Right forelimb (tissue), 1 donor: ENCODE measurements at regions not wholly inside any gene's neighbourhood (a gene's known extent, or its start where the extent isn't known, plus 50 kb on each side); places are given as distances from the start of the nearest gene placed in this dataset.

Source experiments
- DNase-seq: peaks from one replicate; pipeline ENCODE4 v3.0.0-alpha.2; 2018

DNA sequence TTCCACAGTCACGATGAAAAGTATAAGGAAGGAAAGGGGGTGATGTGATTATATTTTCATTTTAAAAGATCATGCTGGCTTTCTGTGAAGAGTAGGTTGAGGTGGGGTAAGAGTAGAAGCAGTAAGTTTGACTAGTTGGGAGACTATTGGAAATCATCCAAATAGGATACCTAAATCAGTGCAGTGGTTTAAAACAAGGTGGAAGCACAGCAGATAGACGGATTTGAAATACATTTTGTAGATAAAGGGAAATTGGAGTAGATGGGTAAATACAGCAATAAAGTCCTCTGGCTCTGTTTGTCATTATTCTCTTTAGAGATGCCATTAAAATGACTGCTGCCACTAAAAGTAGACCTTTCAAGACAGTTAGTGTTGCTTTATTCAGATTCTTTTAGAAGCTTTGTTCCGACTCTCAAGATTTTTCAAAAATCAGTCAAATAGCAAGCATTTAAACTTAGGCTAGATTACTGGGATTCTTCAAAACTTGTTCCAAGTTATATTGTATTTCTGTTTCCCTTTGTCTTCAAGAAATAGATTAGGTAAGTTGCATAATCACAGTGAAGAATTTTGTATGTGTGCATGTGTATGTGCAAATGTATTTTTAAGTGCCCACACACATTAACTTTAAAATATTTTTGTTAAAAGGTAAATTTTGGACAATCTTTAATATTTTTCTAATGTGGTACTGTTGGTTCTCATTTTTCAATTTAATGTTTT, 61.7 kb upstream of the DTNA start:
- DNase-seq, result no peak

GRCh38 chr18:34649080-34649479, 61.0 kb upstream of the DTNA start:
- no peak for DNase-seq

DNA sequence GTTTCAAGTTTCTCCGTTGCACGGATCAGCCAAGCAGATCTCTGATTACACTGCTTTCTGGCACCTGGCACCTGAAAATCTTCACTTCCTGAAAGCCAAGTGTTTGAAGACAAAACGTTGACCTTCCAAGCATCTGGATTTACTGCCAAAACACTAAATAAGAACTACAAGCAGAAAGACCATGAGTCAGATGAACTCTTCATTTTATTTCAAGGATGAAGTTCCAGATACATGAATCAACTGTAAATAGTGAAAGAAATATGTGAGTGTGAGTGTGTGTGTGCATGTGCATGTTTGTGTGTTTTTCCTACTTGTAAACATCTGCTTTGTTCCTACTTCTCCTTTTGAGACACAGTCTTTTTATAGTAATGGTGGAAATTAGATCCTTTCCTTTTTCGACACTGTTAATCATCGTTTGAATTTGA, 60.0 kb upstream of the DTNA start:
- no peak for DNase-seq

DNA sequence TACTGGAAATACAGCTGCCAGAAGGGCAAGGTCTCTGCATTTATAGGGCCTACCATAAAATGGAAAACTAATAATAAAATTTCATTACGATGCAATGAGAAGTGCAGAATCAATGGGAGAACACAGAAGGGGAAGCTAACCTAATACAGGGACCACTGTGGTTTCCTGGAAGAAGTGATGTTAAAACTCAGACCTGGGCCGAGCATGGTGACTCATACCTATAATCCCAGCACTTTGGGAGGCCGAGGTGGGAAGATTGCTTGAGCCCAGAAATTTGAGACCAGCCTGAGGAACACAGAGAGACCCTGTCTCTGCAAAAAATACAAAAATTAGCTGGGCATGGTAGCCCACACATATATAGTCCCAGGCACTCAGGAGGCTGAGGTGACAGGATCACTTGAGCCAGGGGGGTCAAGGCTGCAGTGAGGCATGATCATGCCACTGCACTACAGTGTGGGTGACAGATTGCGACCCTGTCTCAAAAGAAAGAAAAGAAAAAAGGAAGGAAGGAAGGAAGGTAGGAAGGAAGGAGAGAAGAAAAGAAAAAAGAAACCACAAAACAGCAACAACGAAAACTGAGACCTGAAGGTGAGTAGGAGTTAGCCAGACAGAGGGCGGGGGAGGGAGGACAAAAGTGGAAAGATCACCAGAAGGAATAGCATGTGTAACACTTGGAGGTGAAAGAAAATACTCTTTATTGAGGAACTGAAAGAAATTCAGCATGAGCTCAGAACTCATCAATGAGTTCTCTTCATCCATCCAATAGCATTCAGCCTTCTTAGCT, 58.3 kb upstream of the DTNA start:
- no peak for DNase-seq

DNA sequence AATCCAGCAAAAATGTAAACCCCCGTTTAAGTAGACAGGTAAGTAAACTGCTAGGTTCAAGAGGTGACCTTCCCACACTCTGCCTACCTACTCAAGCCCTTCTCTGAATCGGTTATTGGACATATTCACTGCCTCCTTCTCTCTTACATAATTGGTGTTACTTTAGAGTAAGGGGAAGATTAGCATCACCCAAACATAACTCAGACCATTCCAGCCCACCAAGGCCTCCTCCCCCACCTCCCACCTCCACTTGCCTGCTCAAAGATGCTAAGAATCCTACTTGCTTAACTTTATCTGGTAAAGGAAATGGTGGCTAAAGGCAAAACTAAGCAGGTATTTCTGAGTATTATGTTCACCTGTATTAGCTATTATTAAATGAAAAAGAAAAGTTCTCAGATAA, 55.0 kb upstream of the DTNA start:
- DNase-seq, result no peak

GRCh38 chr18:34657860-34658500, 52.1 kb upstream of the DTNA start:
- no peak for DNase-seq

GRCh38 chr18:34659579-34660517, 50.2 kb upstream of the DTNA start:
- DNase-seq, result peak; percentile 64
